Heart left ventricle (tissue), 16 donors: ENCODE measurements at regions not wholly inside any gene's neighbourhood (a gene's known extent, or its start where the extent isn't known, plus 50 kb on each side); places are given as distances from the start of the nearest gene placed in this dataset.
"Not testable (repeated sequence)": the region's sequence is repeated elsewhere in the genome, so short reads cannot be mapped to it uniquely, and the experiment has no call there.

Source experiments
- ATAC-seq, 4 donors: fragments of 200-7000 bp; cut with Tn5 transposase; one replicate each; pipeline ENCODE4 v1.9.1; 2020 to 2022; ENCODE audit warnings: moderate library complexity in 4 of 4, mild to moderate bottlenecking in 3 of 4, moderate number of reproducible peaks in 1 of 4
- DNase-seq, 5 donors: peaks; one replicate each; pipeline ENCODE4 v3.0.0-alpha.2; 2020
- H3K27ac ChIP-seq, 12 donors: fragments of 200-600 bp; sonication (generic) in 4 of 12; one replicate each; pipeline versions ENCODE4 v1.5.0 to v1.8.0; 2016 to 2022; ENCODE audit warnings: mild to moderate bottlenecking in 2 of 12
- H3K27me3 ChIP-seq, 9 donors: fragments of 200-600 bp; sonication (generic) in 2 of 9; one replicate each; pipeline versions ENCODE4 v1.5.1 to v1.8.0; 2016 to 2022; ENCODE audit warnings: mild to moderate bottlenecking in 3 of 9
- H3K36me3 ChIP-seq, 9 donors: fragments of 200-600 bp; sonication (generic) in 2 of 9; one replicate each; pipeline versions ENCODE4 v1.5.0 to v1.8.0; 2018 to 2022; ENCODE audit warnings: mild to moderate bottlenecking in 2 of 9
- H3K4me1 ChIP-seq, 12 donors: fragments of 200-600 bp; sonication (generic) in 4 of 12; one replicate each; pipeline versions ENCODE4 v1.5.0 to v1.8.0; 2016 to 2022; ENCODE audit warnings: mild to moderate bottlenecking in 3 of 12
- H3K4me3 ChIP-seq, 12 donors: fragments of 200-600 bp; sonication (generic) in 4 of 12; one replicate each; pipeline versions ENCODE4 v1.5.0 to v1.8.0; 2017 to 2022; ENCODE audit warnings: mild to moderate bottlenecking in 9 of 12, moderate library complexity in 4 of 12
- H3K9me3 ChIP-seq, 12 donors: fragments of 200-600 bp; sonication (generic) in 4 of 12; one replicate each; pipeline versions ENCODE4 v1.5.0 to v1.8.0; 2016 to 2022; ENCODE audit warnings: mild to moderate bottlenecking in 1 of 12
- CTCF ChIP-seq, 12 donors: fragments of 200-600 bp; sonication (generic) in 4 of 12; IDR thresholded peaks; one replicate each; pipeline versions ENCODE4 v1.5.0 to v1.8.0; 2018 to 2022; ENCODE audit warnings: antibody characterized with exemption in 12 of 12, mild to moderate bottlenecking in 5 of 12
- POLR2A ChIP-seq, 2 donors: fragments of 450-650 bp; IDR thresholded peaks; one replicate each; pipeline ENCODE4 v1.6.1; 2017; ENCODE audit warnings: antibody characterized with exemption in 2 of 2, mild to moderate bottlenecking in 2 of 2, moderate library complexity in 2 of 2
- WGBS, 4 donors: extraction: QIAGEN DNeasy Blood & Tissue Kit in 2 of 4; methylation state at CpG; one replicate each; pipeline versions ENCODE4 v1.1.5 to v1.1.7; 2013 to 2018; 5-methylcytosine and 5-hydroxymethylcytosine counted together
- intact Hi-C, 10 donors: fragments of 100-400 bp; cut with DNase I; formaldehyde crosslinking; loops; one replicate each; pipeline versions ENCODE4 v1.11.1 to v1.14.2; 2022
- donor health status: ischemic (EF 13 %, LVEDD 7.1; RV severe dilation, severe dysfunction).
- donor health status: healthy with polysubstance abuse.
- donor health status: DM: no; HTN: yes; CAD: no.
- donor health status: DM: no; HTN: no; CAD: no.
- donor health status: ischemic (EF 25% LVEDD 6.9; RV normal size, moderate dysfunction).
- donor health status: ischemic (EF 25% LVEDD 5.7; RV mildly dilated, moderate dysfunction).
- donor health status: healthy.
- donor health status: DM: yes; HTN: yes; CAD: no.
- donor health status: ischemic (EF 35%, LVEDD 5.7; RV mildly dilated, moderate dysfunction).
- donor health status: nonischemic (EF 11% LVEDD 7.7; RV severe dilation, severe dysfunction).
- donor health status: DM: yes; HTN: yes; CAD: no.
- donor health status: PGD.
- donor health status: ischemic (EF 29% LVEDD 5.4; RV normal size, mild dysfunction).
- donor health status: nonischemic (EF 23%, LVEDD 6.1; RV moderate dilation, normal function).

GRCh38 chr4:3949916-3950315, 183.7 kb downstream of the ADRA2C start:
- H3K27ac ChIP-seq, H3K4me1 ChIP-seq, intact Hi-C loops, H3K36me3 ChIP-seq, H3K27me3 ChIP-seq, H3K9me3 ChIP-seq, ATAC-seq, H3K4me3 ChIP-seq: not testable (repeated sequence)
- TF ChIP-seq CTCF (IDR thresholded peaks at IDR 0.05) = peak; percentile 20 to 55 (median 31)
- peak in 3 of 5 donors; percentile 40 to 52 (median 49) for DNase-seq
- WGBS, 4 donors = 58 to 70% (median 64%) methylated on average over 4 to 5 of the region's 5 CpGs

- H3K9me3 ChIP-seq, H3K36me3 ChIP-seq, DNase-seq, H3K4me3 ChIP-seq, H3K27ac ChIP-seq, ATAC-seq, intact Hi-C loops, H3K27me3 ChIP-seq: not testable (repeated sequence)
- peaks cover 0 to 15% (median 3%) of the 10 kb centered on the region in 12 donors for H3K4me1 ChIP-seq
- 87 to 94% (median 90%) methylated on average over 9 of the region's 9 CpGs for WGBS, 4 donors
Measured at GRCh38 chr4:3952443-3953139, 186.4 kb downstream of the ADRA2C start.

GRCh38 chr4:3953140-3953489, 186.9 kb downstream of the ADRA2C start:
- intact Hi-C loops, H3K27ac ChIP-seq, H3K4me3 ChIP-seq, H3K27me3 ChIP-seq, ATAC-seq, H3K36me3 ChIP-seq, H3K9me3 ChIP-seq, DNase-seq: not testable (repeated sequence)
- 54 to 79% (median 69%) methylated on average over 2 to 4 of the region's 4 CpGs for WGBS, 4 donors
- H3K4me1 ChIP-seq = peaks cover 0 to 15% (median 3%) of the 10 kb centered on the region in 12 donors

GRCh38 chr4:3954540-3955320, 188.5 kb downstream of the ADRA2C start:
- H3K36me3 ChIP-seq, intact Hi-C loops, ATAC-seq, H3K27me3 ChIP-seq, H3K9me3 ChIP-seq: not testable (repeated sequence)
- H3K4me1 ChIP-seq = peaks cover 0 to 15% (median 3%) of the 10 kb centered on the region in 12 donors
- H3K4me3 ChIP-seq = peak overlapping the region; percentile 50 to 93 (median 78)
- DNase-seq = peak in 4 of 5 donors; percentile 46 to 82 (median 54)
- peak overlapping the region; percentile 50 to 88 (median 76) for H3K27ac ChIP-seq
- WGBS, 4 donors = 1 to 7% (median 2%) methylated on average over 20 to 53 of the region's 53 CpGs

GRCh38 chr4:3955321-3956164, 189.4 kb downstream of the ADRA2C start:
- peak; percentile 100 for ATAC-seq
- H3K9me3 ChIP-seq, H3K36me3 ChIP-seq, H3K27me3 ChIP-seq, intact Hi-C loops: not testable (repeated sequence)
- peak in 1 of 2 donors; percentile 35 for TF ChIP-seq POLR2A (IDR thresholded peaks at IDR 0.05)
- DNase-seq = peak; percentile 99 to 100 (median 99)
- 1 to 2% (median 1%) methylated on average over 32 to 60 of the region's 60 CpGs for WGBS, 4 donors
- peak overlapping the region; percentile 53 to 88 (median 76) for H3K27ac ChIP-seq
- H3K4me1 ChIP-seq = peaks cover 0 to 15% (median 3%) of the 10 kb centered on the region in 12 donors
- peak overlapping the region; percentile 50 to 93 (median 78) for H3K4me3 ChIP-seq

- H3K27me3 ChIP-seq, DNase-seq, H3K9me3 ChIP-seq, ATAC-seq, H3K36me3 ChIP-seq, intact Hi-C loops: not testable (repeated sequence)
- H3K27ac ChIP-seq = peak overlapping the region in 5 of 12 donors; percentile 57 to 88 (median 83)
- peaks cover 0 to 15% (median 3%) of the 10 kb centered on the region in 12 donors for H3K4me1 ChIP-seq
- 4 to 8% (median 5%) methylated on average over 29 to 38 of the region's 38 CpGs for WGBS, 4 donors
- H3K4me3 ChIP-seq = peak overlapping the region; percentile 16 to 93 (median 78)
Measured at GRCh38 chr4:3956165-3956867, 190.1 kb downstream of the ADRA2C start.

- WGBS, 4 donors = 66 to 71% (median 69%) methylated on average over 8 to 10 of the region's 10 CpGs
- ATAC-seq, intact Hi-C loops, H3K27ac ChIP-seq, H3K36me3 ChIP-seq, H3K27me3 ChIP-seq, H3K4me1 ChIP-seq, H3K9me3 ChIP-seq, DNase-seq, H3K4me3 ChIP-seq: not testable (repeated sequence)
Measured at GRCh38 chr4:3961091-3961672, 195.0 kb downstream of the ADRA2C start.

- H3K9me3 ChIP-seq, H3K36me3 ChIP-seq, H3K27me3 ChIP-seq, DNase-seq, intact Hi-C loops, H3K4me1 ChIP-seq, H3K27ac ChIP-seq, H3K4me3 ChIP-seq, ATAC-seq: not testable (repeated sequence)
- 81 to 92% (median 88%) methylated on average over 16 to 24 of the region's 24 CpGs for WGBS, 4 donors
Measured at GRCh38 chr4:3964572-3965278, 198.5 kb downstream of the ADRA2C start.
